ENCODE measurements at regions not wholly inside any gene's neighbourhood (a gene's known extent, or its start where the extent isn't known, plus 50 kb on each side); places are given as distances from the start of the nearest gene placed in this dataset.

DNA sequence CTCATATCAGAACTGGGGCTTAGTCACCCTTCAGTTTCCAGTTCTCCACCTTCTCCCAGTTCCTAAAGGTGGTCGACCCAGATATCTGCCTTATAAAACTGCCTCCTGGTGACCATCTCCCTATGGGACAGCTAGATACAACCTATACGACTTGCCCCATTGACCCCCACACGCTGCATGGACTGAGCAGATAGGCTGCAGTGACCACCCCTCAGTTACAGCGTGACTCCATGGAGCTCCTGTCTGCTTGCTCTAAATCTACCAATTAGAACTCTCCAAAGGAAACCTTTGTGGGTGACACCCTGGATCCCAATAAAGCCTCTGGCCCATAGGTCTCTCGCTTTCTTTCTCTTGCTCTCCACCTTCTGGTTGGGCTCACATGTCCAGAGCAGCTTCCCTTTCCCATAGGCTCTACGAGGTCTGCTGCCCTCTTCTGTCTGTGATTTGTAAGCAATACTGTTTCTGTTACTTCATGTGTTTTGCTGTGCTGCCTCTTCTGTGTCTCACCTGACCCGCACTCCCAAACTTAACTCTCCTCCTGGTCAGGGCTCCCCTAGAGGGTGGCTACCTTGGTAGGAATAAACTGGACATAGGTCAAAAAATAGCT is 971.3 kb upstream of the FAM98A start:
- TF ChIP-seq, protein P1, sequence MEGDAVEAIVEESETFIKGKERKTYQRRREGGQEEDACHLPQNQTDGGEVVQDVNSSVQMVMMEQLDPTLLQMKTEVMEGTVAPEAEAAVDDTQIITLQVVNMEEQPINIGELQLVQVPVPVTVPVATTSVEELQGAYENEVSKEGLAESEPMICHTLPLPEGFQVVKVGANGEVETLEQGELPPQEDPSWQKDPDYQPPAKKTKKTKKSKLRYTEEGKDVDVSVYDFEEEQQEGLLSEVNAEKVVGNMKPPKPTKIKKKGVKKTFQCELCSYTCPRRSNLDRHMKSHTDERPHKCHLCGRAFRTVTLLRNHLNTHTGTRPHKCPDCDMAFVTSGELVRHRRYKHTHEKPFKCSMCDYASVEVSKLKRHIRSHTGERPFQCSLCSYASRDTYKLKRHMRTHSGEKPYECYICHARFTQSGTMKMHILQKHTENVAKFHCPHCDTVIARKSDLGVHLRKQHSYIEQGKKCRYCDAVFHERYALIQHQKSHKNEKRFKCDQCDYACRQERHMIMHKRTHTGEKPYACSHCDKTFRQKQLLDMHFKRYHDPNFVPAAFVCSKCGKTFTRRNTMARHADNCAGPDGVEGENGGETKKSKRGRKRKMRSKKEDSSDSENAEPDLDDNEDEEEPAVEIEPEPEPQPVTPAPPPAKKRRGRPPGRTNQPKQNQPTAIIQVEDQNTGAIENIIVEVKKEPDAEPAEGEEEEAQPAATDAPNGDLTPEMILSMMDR (IDR thresholded peaks at IDR 0.05; ENCODE audit: extremely low read depth, missing control alignments) = no peak
- DNase-seq (ENCODE audit: low spot score) = peak; percentile 9

DNA sequence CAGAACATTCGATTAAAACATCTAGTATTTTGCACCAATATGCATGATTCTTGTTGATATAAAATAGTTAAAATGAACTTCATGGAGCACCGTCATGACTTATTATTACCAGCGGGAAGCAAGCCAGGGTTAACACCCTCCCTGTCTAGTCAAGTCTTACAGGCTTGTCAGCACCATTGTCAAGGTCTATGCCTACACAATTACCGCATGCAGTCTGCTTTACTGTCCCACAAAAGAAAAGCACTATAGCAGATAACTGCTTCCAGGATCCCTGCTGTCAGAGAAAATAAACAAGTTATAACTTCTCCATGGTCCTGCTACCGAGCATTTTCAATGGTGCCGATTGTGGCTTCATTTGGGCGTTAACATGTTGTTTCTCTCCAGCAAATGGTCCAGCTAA is 968.0 kb upstream of the FAM98A start:
- TF ChIP-seq, protein P1 (IDR thresholded peaks at IDR 0.05; ENCODE audit: extremely low read depth, missing control alignments) = no peak
- no peak for DNase-seq (ENCODE audit: low spot score)

DNA sequence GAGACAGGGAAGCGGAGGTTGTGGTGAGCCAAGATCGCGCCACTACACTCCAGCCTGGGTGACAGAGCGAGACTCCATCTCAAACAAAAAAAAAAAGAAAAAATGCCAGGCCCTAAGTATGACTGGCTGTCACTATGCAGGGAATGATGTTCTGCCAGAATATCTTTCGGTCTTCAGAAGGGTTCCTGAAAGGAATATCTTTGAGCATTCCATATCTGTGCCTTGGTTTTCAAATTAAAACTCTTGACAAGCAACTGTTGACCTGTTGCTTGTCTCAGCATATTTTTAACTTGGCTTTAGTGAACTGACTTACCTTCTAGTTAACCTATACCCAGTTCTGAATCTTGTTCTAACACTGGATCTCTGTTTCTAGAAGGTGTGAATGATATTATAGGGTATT is 953.2 kb upstream of the FAM98A start:
- TF ChIP-seq, protein P1 (IDR thresholded peaks at IDR 0.05; ENCODE audit: extremely low read depth, missing control alignments) = no peak
- DNase-seq (ENCODE audit: low spot score) = no peak

DNA sequence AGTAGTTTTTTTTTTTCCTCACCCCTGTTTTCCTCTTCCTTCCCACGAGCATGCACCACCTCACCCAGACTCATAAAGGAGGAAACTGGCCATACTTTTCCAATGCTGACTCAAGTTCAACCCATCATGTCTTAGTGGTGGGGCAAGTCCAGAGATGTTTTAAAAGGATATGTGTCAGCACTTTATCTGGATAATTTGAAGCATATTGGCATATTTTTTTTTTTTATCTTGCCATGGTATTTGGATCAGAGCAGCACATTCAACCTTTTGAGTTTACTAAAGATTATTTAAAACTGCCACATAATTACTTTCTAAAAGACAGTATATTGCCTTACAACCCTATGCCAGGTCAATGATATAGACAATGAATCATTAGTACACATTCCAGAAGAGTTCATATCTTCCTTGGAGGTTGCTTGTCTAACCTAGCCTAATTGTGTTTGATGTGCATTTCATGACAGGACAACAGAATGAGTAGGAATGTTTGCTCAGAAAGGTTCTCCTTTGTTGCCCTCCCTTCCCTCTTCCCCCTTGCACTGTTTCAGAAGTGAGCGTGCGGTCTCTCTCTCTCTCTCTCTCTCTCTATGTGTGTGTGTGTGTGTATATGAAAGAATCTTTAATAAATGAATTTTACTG is 950.7 kb upstream of the FAM98A start:
- TF ChIP-seq, protein P1 (IDR thresholded peaks at IDR 0.05; ENCODE audit: extremely low read depth, missing control alignments) = no peak
- DNase-seq (ENCODE audit: low spot score) = no peak

DNA sequence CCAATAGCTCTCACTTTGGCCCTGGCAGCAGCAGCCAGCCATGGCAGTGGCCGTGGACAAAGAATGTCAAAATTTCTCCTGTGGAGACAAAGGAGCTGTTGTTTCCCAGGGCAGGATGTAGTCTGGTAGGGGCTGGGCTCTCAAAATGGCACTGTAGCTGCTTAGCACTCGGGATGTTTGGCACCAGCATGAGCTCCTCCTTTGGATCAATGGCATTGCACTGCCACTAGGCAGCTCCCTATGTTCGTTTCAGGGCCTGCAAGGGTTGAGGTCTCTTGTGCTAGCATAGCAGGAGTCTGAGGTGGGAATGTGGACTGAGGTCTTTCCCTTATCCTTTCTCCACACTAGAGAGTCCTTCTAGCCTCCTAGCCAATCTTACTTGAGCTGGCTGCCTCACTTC is 948.8 kb upstream of the FAM98A start:
- no peak for DNase-seq (ENCODE audit: low spot score)
- TF ChIP-seq, protein P1 (IDR thresholded peaks at IDR 0.05; ENCODE audit: extremely low read depth, missing control alignments) = no peak

DNA sequence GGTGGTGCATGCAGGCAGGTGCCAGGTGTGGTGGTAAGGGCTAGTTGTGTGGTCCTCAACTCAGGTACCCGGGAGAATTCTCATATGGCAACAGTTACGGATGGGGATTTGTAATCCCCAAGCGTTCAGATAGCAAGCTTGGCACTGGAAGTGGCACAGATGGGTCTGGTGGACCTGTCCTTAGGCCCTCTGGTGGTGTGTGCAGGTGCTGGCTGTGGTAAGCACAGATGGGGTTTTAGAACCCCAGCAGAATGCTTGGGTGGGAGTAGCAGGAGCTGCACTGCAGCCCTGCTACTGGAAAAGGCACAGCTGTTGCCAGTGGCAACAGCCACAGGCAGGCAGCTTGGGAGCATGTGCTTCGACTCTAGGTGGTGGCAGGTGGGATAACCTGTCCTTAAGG is 948.2 kb upstream of the FAM98A start:
- TF ChIP-seq, protein P1 (IDR thresholded peaks at IDR 0.05; ENCODE audit: extremely low read depth, missing control alignments) = no peak
- no peak for DNase-seq (ENCODE audit: low spot score)

DNA sequence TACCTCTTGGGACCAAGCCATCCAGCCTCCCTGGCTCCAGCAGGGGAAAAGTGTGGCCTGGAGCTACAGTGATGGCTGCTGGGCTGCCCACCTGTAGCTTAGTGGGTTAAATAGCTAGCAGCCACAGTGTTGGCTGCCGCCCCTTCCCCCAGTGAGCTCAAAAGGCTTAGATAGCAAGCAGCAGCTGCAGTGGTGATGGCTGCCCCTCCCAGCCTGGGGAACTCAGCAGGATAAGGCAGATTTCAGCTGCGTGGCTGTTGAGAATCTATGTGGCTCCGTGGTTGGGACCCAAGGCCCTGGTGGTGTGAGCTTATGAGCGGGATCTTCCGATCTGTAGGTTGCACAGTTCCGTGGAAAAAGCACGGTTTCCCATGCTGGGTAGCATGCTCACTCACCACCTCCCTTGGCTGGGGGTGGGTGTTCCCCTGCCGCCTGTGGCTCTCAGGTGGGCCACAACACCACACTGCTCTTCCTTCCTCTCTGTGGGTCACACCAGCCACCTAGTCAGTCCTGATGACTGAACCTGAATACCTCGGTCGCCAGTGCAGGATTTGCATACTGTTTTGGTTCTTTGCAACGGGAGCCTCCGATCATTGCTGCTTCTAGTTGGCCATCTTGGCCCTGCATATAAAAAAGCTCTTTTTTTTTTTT is 946.5 kb upstream of the FAM98A start:
- DNase-seq (ENCODE audit: low spot score) = no peak
- TF ChIP-seq, protein P1 (IDR thresholded peaks at IDR 0.05; ENCODE audit: extremely low read depth, missing control alignments) = no peak
